ENCODE measurements at regions not wholly inside any gene's neighbourhood (a gene's known extent, or its start where the extent isn't known, plus 50 kb on each side); places are given as distances from the start of the nearest gene placed in this dataset.
A peak's percentile ranks its signal among the peaks of the same experiment; 100 is the strongest.

DNA sequence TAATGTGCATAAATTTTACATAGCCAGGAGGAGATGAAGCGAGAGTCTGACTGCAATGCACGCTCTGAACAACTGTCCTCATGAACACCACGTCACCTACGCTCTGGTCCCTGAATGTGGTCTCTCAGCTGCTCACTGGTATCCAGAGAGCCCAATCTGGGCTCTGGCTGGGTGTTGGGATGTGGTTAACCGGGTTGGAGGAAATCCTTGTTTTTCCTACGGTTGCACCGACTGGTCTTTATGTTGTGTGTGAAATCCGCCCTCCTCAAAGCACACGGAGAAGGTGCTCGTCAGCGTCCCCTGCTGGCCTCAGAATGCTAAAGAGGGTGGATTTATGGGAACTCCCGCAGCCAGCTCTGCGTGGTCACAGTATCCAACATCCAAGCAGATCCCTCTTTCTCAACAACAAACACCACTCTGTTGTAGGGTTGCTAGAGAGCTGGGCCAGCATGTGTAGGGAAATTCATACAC, 51.8 kb upstream of the FAM89A start:
- no peak for TF ChIP-seq EZH2 (IDR thresholded peaks at IDR 0.05; ENCODE audit: borderline replicate concordance, low read depth, low read length, severe bottlenecking)
- TF ChIP-seq, protein P1, sequence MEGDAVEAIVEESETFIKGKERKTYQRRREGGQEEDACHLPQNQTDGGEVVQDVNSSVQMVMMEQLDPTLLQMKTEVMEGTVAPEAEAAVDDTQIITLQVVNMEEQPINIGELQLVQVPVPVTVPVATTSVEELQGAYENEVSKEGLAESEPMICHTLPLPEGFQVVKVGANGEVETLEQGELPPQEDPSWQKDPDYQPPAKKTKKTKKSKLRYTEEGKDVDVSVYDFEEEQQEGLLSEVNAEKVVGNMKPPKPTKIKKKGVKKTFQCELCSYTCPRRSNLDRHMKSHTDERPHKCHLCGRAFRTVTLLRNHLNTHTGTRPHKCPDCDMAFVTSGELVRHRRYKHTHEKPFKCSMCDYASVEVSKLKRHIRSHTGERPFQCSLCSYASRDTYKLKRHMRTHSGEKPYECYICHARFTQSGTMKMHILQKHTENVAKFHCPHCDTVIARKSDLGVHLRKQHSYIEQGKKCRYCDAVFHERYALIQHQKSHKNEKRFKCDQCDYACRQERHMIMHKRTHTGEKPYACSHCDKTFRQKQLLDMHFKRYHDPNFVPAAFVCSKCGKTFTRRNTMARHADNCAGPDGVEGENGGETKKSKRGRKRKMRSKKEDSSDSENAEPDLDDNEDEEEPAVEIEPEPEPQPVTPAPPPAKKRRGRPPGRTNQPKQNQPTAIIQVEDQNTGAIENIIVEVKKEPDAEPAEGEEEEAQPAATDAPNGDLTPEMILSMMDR (IDR thresholded peaks at IDR 0.05; ENCODE audit: extremely low read depth in 1 of 2, insufficient read depth in 1 of 2, low read depth in 1 of 2, low read length in 2 of 2), result peak; percentile 71 to 73
- dilution Hi-C loops (cut with MboI; ENCODE audit: extremely low pct_ligation_motif_present, low sequenced_read_pairs) (no loop called here), intact Hi-C loops (cut with micrococcal nuclease) (loop anchor here (1.0 to 5.0 kb wide), 8 partner anchors 51 to 450 kb away; partner anchors contain the start of genes ARV1, COG2, FAM89A and TRIM67)
- Histone ChIP-seq H3K27ac (ENCODE audit: insufficient read depth, low read depth, low read length) (no peak overlapping the region), H3K4me3 (replicated peaks in 1 of 3; ENCODE audit: insufficient read depth in 1 of 3, low read depth in 1 of 3, low read length in 3 of 3) (no peak overlapping the region), H3K36me3 (ENCODE audit: control insufficient read depth in 2 of 2, extremely low read depth in 1 of 2, insufficient read depth in 2 of 2, low read length in 2 of 2) (no peaks in the 10 kb centered on the region), H3K4me2 (ENCODE audit: insufficient read depth, low read length) (no peak overlapping the region), H3K4me1 (ENCODE audit: control insufficient read depth, extremely low read depth, insufficient read depth, low read length) (no peaks in the 10 kb centered on the region), H2AFZ (ENCODE audit: low read depth, low read length) (no peak overlapping the region), H3K9me3 (replicated peaks; ENCODE audit: control insufficient read depth, insufficient read depth, low read length) (no peaks in the 10 kb centered on the region), H4K20me1 (replicated peaks; ENCODE audit: control insufficient read depth, extremely low read depth, insufficient read depth, low read length) (no peaks in the 10 kb centered on the region), H3K9me1 (replicated peaks; ENCODE audit: control insufficient read depth, extremely low read depth, insufficient read depth, low read length) (no peaks in the 10 kb centered on the region), H3K27me3 (ENCODE audit: control insufficient read depth in 2 of 2, insufficient read depth in 2 of 2, low read length in 2 of 2) (peaks cover 7 to 13% of the 10 kb centered on the region in 2 experiments), H3K9ac (replicated peaks; ENCODE audit: extremely low read depth, insufficient read depth, low read length) (no peak overlapping the region), H3K79me2 (ENCODE audit: control insufficient read depth, insufficient read depth, low read length) (no peaks in the 10 kb centered on the region)
- DNase-seq (ENCODE audit: low read depth, low spot score) (peak; percentile 61), FAIRE-seq (peak; percentile 86)
- BruUV-seq (replicated peaks), result no TSS peak
- POLR2A ChIA-PET, result no interaction called here
- CTCF ChIA-PET, result interaction anchor here (0.6 to 4.1 kb wide), 42 partner anchors 7 to 305 kb away, joined by 3 to 31 read pairs (median 5); partner anchors contain the start of genes ARV1, EXOC8, SPRTN and TTC13

DNA sequence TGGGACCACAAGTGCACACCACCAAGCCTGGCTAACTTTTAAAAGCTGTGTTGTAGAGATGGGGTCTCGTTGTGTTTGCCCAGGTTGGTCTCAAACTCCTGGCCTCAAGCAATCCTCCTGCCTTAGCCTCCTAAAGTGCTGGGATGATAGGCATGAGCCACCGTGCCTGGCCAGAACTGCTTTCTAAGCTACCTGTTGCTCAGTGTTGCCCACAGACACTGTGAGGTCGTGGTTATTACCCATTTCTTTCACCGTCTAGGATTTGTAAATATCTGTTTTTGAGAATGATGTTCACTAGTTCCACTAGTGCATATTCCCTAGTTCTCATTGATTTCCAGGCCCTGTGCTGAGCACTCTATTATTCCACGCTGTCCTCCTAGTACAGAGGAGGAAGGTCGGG, 51.4 kb upstream of the FAM89A start:
- Histone ChIP-seq H2AFZ (ENCODE audit: low read depth, low read length) (no peak overlapping the region), H3K9ac (replicated peaks; ENCODE audit: extremely low read depth, insufficient read depth, low read length) (no peak overlapping the region), H3K27ac (ENCODE audit: insufficient read depth, low read depth, low read length) (no peak overlapping the region), H3K9me1 (replicated peaks; ENCODE audit: control insufficient read depth, extremely low read depth, insufficient read depth, low read length) (no peaks in the 10 kb centered on the region), H3K36me3 (ENCODE audit: control insufficient read depth in 2 of 2, extremely low read depth in 1 of 2, insufficient read depth in 2 of 2, low read length in 2 of 2) (no peaks in the 10 kb centered on the region), H3K4me1 (ENCODE audit: control insufficient read depth, extremely low read depth, insufficient read depth, low read length) (no peaks in the 10 kb centered on the region), H4K20me1 (replicated peaks; ENCODE audit: control insufficient read depth, extremely low read depth, insufficient read depth, low read length) (no peaks in the 10 kb centered on the region), H3K27me3 (ENCODE audit: control insufficient read depth in 2 of 2, insufficient read depth in 2 of 2, low read length in 2 of 2) (peaks cover 7 to 13% of the 10 kb centered on the region in 2 experiments), H3K4me2 (ENCODE audit: insufficient read depth, low read length) (no peak overlapping the region), H3K4me3 (replicated peaks in 1 of 3; ENCODE audit: insufficient read depth in 1 of 3, low read depth in 1 of 3, low read length in 3 of 3) (no peak overlapping the region), H3K9me3 (replicated peaks; ENCODE audit: control insufficient read depth, insufficient read depth, low read length) (no peaks in the 10 kb centered on the region), H3K79me2 (ENCODE audit: control insufficient read depth, insufficient read depth, low read length) (no peaks in the 10 kb centered on the region)
- BruUV-seq (replicated peaks), result no TSS peak
- DNase-seq (ENCODE audit: low read depth, low spot score) (no peak), FAIRE-seq (no peak)
- TF ChIP-seq POLR2AphosphoS5 (IDR thresholded peaks at IDR 0.05; ENCODE audit: insufficient read depth, low read depth, low read length) (no peak), POLR2A (IDR thresholded peaks at IDR 0.05; ENCODE audit: low read depth, low read length) (no peak), JUN (IDR thresholded peaks at IDR 0.05; ENCODE audit: borderline replicate concordance, insufficient read depth, insufficient read length, low read depth) (no peak), EZH2 (IDR thresholded peaks at IDR 0.05; ENCODE audit: borderline replicate concordance, low read depth, low read length, severe bottlenecking) (no peak)
- TF ChIP-seq, protein P1 (IDR thresholded peaks at IDR 0.05; ENCODE audit: extremely low read depth in 1 of 2, insufficient read depth in 1 of 2, low read depth in 1 of 2, low read length in 2 of 2), result no peak
- TF ChIP-seq, protein P2, sequence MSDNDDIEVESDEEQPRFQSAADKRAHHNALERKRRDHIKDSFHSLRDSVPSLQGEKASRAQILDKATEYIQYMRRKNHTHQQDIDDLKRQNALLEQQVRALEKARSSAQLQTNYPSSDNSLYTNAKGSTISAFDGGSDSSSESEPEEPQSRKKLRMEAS (IDR thresholded peaks at IDR 0.05; ENCODE audit: insufficient read depth, insufficient read length), result no peak
- dilution Hi-C loops (cut with MboI; ENCODE audit: extremely low pct_ligation_motif_present, low sequenced_read_pairs) (no loop called here), intact Hi-C loops (cut with micrococcal nuclease) (loop anchor here (5.0 kb wide), 1 partner anchor 449 kb away; the partner anchor contains the start of gene COG2)
- CTCF ChIA-PET, result interaction anchor here (0.6 to 4.1 kb wide), 27 partner anchors 15 to 305 kb away, joined by 3 to 31 read pairs (median 6); partner anchors contain the start of genes ARV1, EXOC8, SPRTN and TTC13
- POLR2A ChIA-PET, result no interaction called here

Measured in endothelial cell of umbilical vein (primary cell).